Fibroblast of skin of abdomen (primary cell): ENCODE measurements at regions not wholly inside any gene's neighbourhood (a gene's known extent, or its start where the extent isn't known, plus 50 kb on each side); places are given as distances from the start of the nearest gene placed in this dataset.

Experiments
- DNase-seq: peaks from one replicate; pipeline ENCODE4 v3.0.0-alpha.2; 2013

GRCh38 chr4:23333556-23333945, 556.3 kb downstream of the PPARGC1A start:
- peak; percentile 44 for DNase-seq

- DNase-seq, result peak; percentile 4
Measured at GRCh38 chr4:23332313-23332712, 557.5 kb downstream of the PPARGC1A start.

- DNase-seq, result no peak
Measured at GRCh38 chr4:23327120-23327519, 562.7 kb downstream of the PPARGC1A start.

GRCh38 chr4:23324021-23324690, 565.7 kb downstream of the PPARGC1A start:
- DNase-seq, result peak; percentile 22

- no peak for DNase-seq
Measured at GRCh38 chr4:23323436-23323835, 566.4 kb downstream of the PPARGC1A start.

GRCh38 chr4:23322732-23323131, 567.1 kb downstream of the PPARGC1A start:
- DNase-seq, result no peak

- no peak for DNase-seq
Measured at GRCh38 chr4:23320931-23321587, 568.8 kb downstream of the PPARGC1A start.

- DNase-seq, result no peak
Measured at GRCh38 chr4:23312686-23313085, 577.2 kb downstream of the PPARGC1A start.

GRCh38 chr4:23311983-23312382, 577.9 kb downstream of the PPARGC1A start:
- no peak for DNase-seq

GRCh38 chr4:23305026-23305425, 584.8 kb downstream of the PPARGC1A start:
- DNase-seq, result peak; percentile 5

GRCh38 chr4:23298371-23298770, 591.5 kb downstream of the PPARGC1A start:
- no peak for DNase-seq

GRCh38 chr4:23297327-23297726, 592.5 kb downstream of the PPARGC1A start:
- DNase-seq, result no peak

GRCh38 chr4:23291139-23291538, 598.4 kb downstream of the GBA3 start:
- no peak for DNase-seq

GRCh38 chr4:23290656-23291055, 597.9 kb downstream of the GBA3 start:
- DNase-seq, result no peak

GRCh38 chr4:23279377-23279986, 586.7 kb downstream of the GBA3 start:
- no peak for DNase-seq

GRCh38 chr4:23278845-23279244, 586.1 kb downstream of the GBA3 start:
- DNase-seq, result no peak

- no peak for DNase-seq
Measured at GRCh38 chr4:23276076-23276475, 583.3 kb downstream of the GBA3 start.

GRCh38 chr4:23269566-23269965, 576.8 kb downstream of the GBA3 start:
- peak; percentile 4 for DNase-seq

GRCh38 chr4:23268072-23268771, 575.5 kb downstream of the GBA3 start:
- DNase-seq, result no peak

GRCh38 chr4:23266401-23266800, 573.7 kb downstream of the GBA3 start:
- no peak for DNase-seq

- no peak for DNase-seq
Measured at GRCh38 chr4:23260511-23260910, 567.8 kb downstream of the GBA3 start.

- DNase-seq, result no peak
Measured at GRCh38 chr4:23245203-23245832, 552.6 kb downstream of the GBA3 start.

- no peak for DNase-seq
Measured at GRCh38 chr4:23242962-23243361, 550.2 kb downstream of the GBA3 start.
